Stimulated activated CD8-positive, alpha-beta memory T cell treated with anti-CD3 and anti-CD28 coated beads, Interleukin-4, amount 100 ng/mL, for 24 hours (primary cell): ENCODE measurements at regions not wholly inside any gene's neighbourhood (a gene's known extent, or its start where the extent isn't known, plus 50 kb on each side); places are given as distances from the start of the nearest gene placed in this dataset.
"Not testable (repeated sequence)": the region's sequence is repeated elsewhere in the genome, so short reads cannot be mapped to it uniquely, and the experiment has no call there.

Experiments
- DNase-seq: peaks from one replicate; pipeline ENCODE4 v3.0.0-alpha.2; 2020; ENCODE audit warnings: low read depth

- no peak for DNase-seq
Measured at GRCh38 chr9:7467186-7467585, 332.4 kb downstream of the DMAC1 start.

GRCh38 chr9:7461791-7462190 is 337.8 kb downstream of the DMAC1 start:
- DNase-seq: no peak

- DNase-seq: no peak
Measured at GRCh38 chr9:7456793-7457530, 342.6 kb downstream of the DMAC1 start.

GRCh38 chr9:7456377-7456776 is 343.2 kb downstream of the DMAC1 start:
- DNase-seq: no peak

GRCh38 chr9:7454624-7455023 is 345.0 kb downstream of the DMAC1 start:
- DNase-seq: no peak

GRCh38 chr9:7452378-7452777 is 347.2 kb downstream of the DMAC1 start:
- no peak for DNase-seq

GRCh38 chr9:7451062-7451461 is 348.5 kb downstream of the DMAC1 start:
- no peak for DNase-seq

- DNase-seq: no peak
Measured at GRCh38 chr9:7443541-7443940, 356.0 kb downstream of the DMAC1 start.

GRCh38 chr9:7439355-7439995 is 360.1 kb downstream of the DMAC1 start:
- no peak for DNase-seq

- DNase-seq: no peak
Measured at GRCh38 chr9:7436754-7437153, 362.8 kb downstream of the DMAC1 start.

GRCh38 chr9:7433508-7434292 is 365.9 kb downstream of the DMAC1 start:
- DNase-seq: no peak

- no peak for DNase-seq
Measured at GRCh38 chr9:7432989-7433388, 366.6 kb downstream of the DMAC1 start.

GRCh38 chr9:7417397-7417796 is 382.2 kb downstream of the DMAC1 start:
- DNase-seq: not testable (repeated sequence)

- no peak for DNase-seq
Measured at GRCh38 chr9:7415836-7416235, 383.7 kb downstream of the DMAC1 start.

GRCh38 chr9:7408845-7409244 is 390.7 kb downstream of the DMAC1 start:
- no peak for DNase-seq

GRCh38 chr9:7407246-7407645 is 392.3 kb downstream of the DMAC1 start:
- DNase-seq: no peak

- no peak for DNase-seq
Measured at GRCh38 chr9:7405924-7406604, 393.5 kb downstream of the DMAC1 start.

- no peak for DNase-seq
Measured at GRCh38 chr9:7403839-7404487, 395.6 kb downstream of the DMAC1 start.

GRCh38 chr9:7403028-7403389 is 396.6 kb downstream of the DMAC1 start:
- DNase-seq: no peak

- no peak for DNase-seq
Measured at GRCh38 chr9:7402334-7403027, 397.1 kb downstream of the DMAC1 start.

- no peak for DNase-seq
Measured at GRCh38 chr9:7401116-7401515, 398.5 kb downstream of the DMAC1 start.
